ENCODE measurements at regions not wholly inside any gene's neighbourhood (a gene's known extent, or its start where the extent isn't known, plus 50 kb on each side); places are given as distances from the start of the nearest gene placed in this dataset.

- TF ChIP-seq EZH2phosphoT487 (IDR thresholded peaks at IDR 0.05; ENCODE audit: borderline replicate concordance, low read length) (no peak), CTCF (IDR thresholded peaks at IDR 0.05; ENCODE audit: low read depth, low read length, poor library complexity, severe bottlenecking) (no peak)
These were observed 86.2 kb upstream of the MYL2 start for GRCh38 chr12:111006621-111007020.
